H1 (cell line): ENCODE measurements at regions not wholly inside any gene's neighbourhood (a gene's known extent, or its start where the extent isn't known, plus 50 kb on each side); places are given as distances from the start of the nearest gene placed in this dataset.

ENCODE experiments used
- CTCF ChIA-PET: fragments of 300-600 bp; sonication (Branson Sonifier 250); formaldehyde crosslinking; loops from one replicate; lab custom pipeline; 2021; ENCODE audit not compliant: partially characterized antibody; lab: Charles Lee
- POLR2A ChIA-PET: fragments of 300-600 bp; sonication (Branson Sonifier 250); formaldehyde crosslinking; loops from one replicate; lab custom pipeline; 2021; ENCODE audit warnings: inconsistent platforms; ENCODE audit not compliant: partially characterized antibody; lab: Charles Lee
- DNase-seq, 2 experiments: peaks; one replicate each; pipeline versions ENCODE4 v3.0.0 to v3.0.0-alpha.2; 2010 to 2022; ENCODE audit warnings: low spot score in 2 of 2, low read depth in 1 of 2, mixed read lengths in 1 of 2
- FAIRE-seq: peaks from 2 replicates; lab custom pipeline; 2011; peaks lifted over from hg19 to GRCh38; lab: Jason Lieb, UNC
- H2AFZ ChIP-seq: 2 replicates; pipeline ENCODE4 v1.8.1; 2012; ENCODE audit warnings: low read length, inconsistent platforms
- H2AK5ac ChIP-seq: 2 replicates; pipeline ENCODE4 v1.6.1; 2013; ENCODE audit warnings: low read depth, low read length
- H2BK120ac ChIP-seq: replicated peaks from 2 replicates; pipeline ENCODE3; 2013; ENCODE audit warnings: low read depth, low read length, inconsistent platforms
- H2BK12ac ChIP-seq: 2 replicates; pipeline ENCODE4 v1.6.1; 2013; ENCODE audit warnings: low read depth, low read length
- H2BK15ac ChIP-seq: 2 replicates; pipeline ENCODE4 v1.6.1; 2013; ENCODE audit warnings: low read length
- H2BK20ac ChIP-seq: 2 replicates; pipeline ENCODE4 v1.6.1; 2013; ENCODE audit warnings: low read length
- H2BK5ac ChIP-seq: 2 replicates; pipeline ENCODE4 v1.6.1; 2013; ENCODE audit warnings: low read depth, low read length
- H3K14ac ChIP-seq: 2 replicates; pipeline ENCODE4 v1.6.1; 2013; ENCODE audit warnings: inconsistent platforms; ENCODE audit not compliant: insufficient read length
- H3K18ac ChIP-seq: 2 replicates; pipeline ENCODE4 v1.6.1; 2013; ENCODE audit warnings: low read length; ENCODE audit errors: extremely low read depth
- H3K23ac ChIP-seq: 2 replicates; pipeline ENCODE4 v1.6.1; 2013; ENCODE audit warnings: inconsistent platforms; ENCODE audit not compliant: insufficient read length
- H3K23me2 ChIP-seq: 2 replicates; pipeline ENCODE4 v1.6.1; 2013; ENCODE audit warnings: low read depth, low read length
- H3K27ac ChIP-seq: 2 replicates; pipeline ENCODE4 v1.6.1; 2011; ENCODE audit warnings: low read depth, low read length, inconsistent platforms
- H3K27me3 ChIP-seq, 4 experiments: replicated peaks in 1 of 4; 1 replicate in 1 of 4; 2 replicates in 3 of 4; pipeline versions ENCODE4 v1.6.1 to v1.8.1; 2011 to 2013; ENCODE audit warnings: low read length in 3 of 4, mild to moderate bottlenecking in 3 of 4, inconsistent platforms in 2 of 4, mixed read lengths in 2 of 4, moderate library complexity in 1 of 4; ENCODE audit not compliant: control insufficient read depth in 3 of 4, insufficient read depth in 3 of 4; ENCODE audit errors: extremely low read depth in 1 of 4
- H3K36me3 ChIP-seq, 4 experiments: 2 replicates each; pipeline versions ENCODE4 v1.6.1 to v1.8.1; 2011 to 2013; ENCODE audit warnings: mild to moderate bottlenecking in 4 of 4, low read length in 3 of 4, moderate library complexity in 2 of 4, control low read depth in 1 of 4, inconsistent platforms in 1 of 4; ENCODE audit not compliant: insufficient read depth in 4 of 4, control insufficient read depth in 2 of 4
- H3K4ac ChIP-seq: replicated peaks from 2 replicates; pipeline ENCODE3; 2013; ENCODE audit warnings: low read length, low read depth, mixed read lengths, inconsistent platforms; ENCODE audit not compliant: insufficient read length
- H3K4me1 ChIP-seq, 4 experiments: replicated peaks in 1 of 4; 1 replicate in 1 of 4; 2 replicates in 3 of 4; pipeline versions ENCODE4 v1.6.1 to v1.8.1; 2011 to 2013; ENCODE audit warnings: low read length in 3 of 4, inconsistent platforms in 2 of 4, mixed read lengths in 1 of 4; ENCODE audit not compliant: insufficient read depth in 4 of 4, control insufficient read depth in 3 of 4
- H3K4me2 ChIP-seq, 2 experiments: 2 replicates each; pipeline versions ENCODE4 v1.6.1 to v1.8.1; 2011 to 2013; ENCODE audit warnings: low read depth in 2 of 2, low read length in 2 of 2, control low read depth in 1 of 2, inconsistent platforms in 1 of 2, mild to moderate bottlenecking in 1 of 2; ENCODE audit not compliant: insufficient read depth in 1 of 2
- H3K4me3 ChIP-seq, 4 experiments: fragments of 200-600, 300-600 bp in 1 of 4; sonication (generic), shearing (Covaris generic), sonication (Bioruptor Twin) in 1 of 4; 2 replicates each; pipeline versions ENCODE4 v1.5.1 to v1.8.1; 2011 to 2016; ENCODE audit warnings: low read length in 4 of 4, low read depth in 3 of 4, control low read depth in 2 of 4, inconsistent platforms in 2 of 4, mild to moderate bottlenecking in 2 of 4, mixed read lengths in 1 of 4, moderate library complexity in 1 of 4; ENCODE audit not compliant: insufficient read depth in 2 of 4; ENCODE audit errors: extremely low read depth in 1 of 4
- H3K56ac ChIP-seq: replicated peaks from 2 replicates; pipeline ENCODE3; 2013; ENCODE audit warnings: low read depth, mild to moderate bottlenecking, mixed read lengths, low read length, inconsistent platforms; ENCODE audit not compliant: insufficient read length
- H3K79me1 ChIP-seq: 2 replicates; pipeline ENCODE4 v1.6.1; 2013; ENCODE audit warnings: low read depth, low read length, control low read depth
- H3K79me2 ChIP-seq, 2 experiments: 2 replicates each; pipeline versions ENCODE4 v1.6.1 to v1.8.1; 2012 to 2013; ENCODE audit warnings: low read length in 2 of 2, mild to moderate bottlenecking in 2 of 2, inconsistent platforms in 1 of 2; ENCODE audit not compliant: insufficient read depth in 2 of 2, control insufficient read depth in 1 of 2
- H3K9ac ChIP-seq, 4 experiments: replicated peaks in 1 of 4; 1 replicate in 1 of 4; 2 replicates in 3 of 4; pipeline versions ENCODE4 v1.6.1 to v1.8.1; 2011 to 2013; ENCODE audit warnings: low read depth in 3 of 4, low read length in 3 of 4, control low read depth in 2 of 4, mild to moderate bottlenecking in 2 of 4, moderate library complexity in 2 of 4, inconsistent platforms in 1 of 4; ENCODE audit errors: extremely low read depth in 1 of 4
- H3K9me3 ChIP-seq, 2 experiments: 2 replicates each; pipeline versions ENCODE4 v1.6.1 to v1.8.1; 2012 to 2013; ENCODE audit warnings: mild to moderate bottlenecking in 2 of 2, moderate library complexity in 2 of 2, control low read depth in 1 of 2, inconsistent platforms in 1 of 2, low read depth in 1 of 2, low read length in 1 of 2, mixed read lengths in 1 of 2; ENCODE audit not compliant: insufficient read depth in 2 of 2
- H4K20me1 ChIP-seq, 2 experiments: replicated peaks in 1 of 2; 2 replicates each; pipeline versions ENCODE3 to v1.8.1; 2011 to 2013; ENCODE audit warnings: inconsistent platforms in 2 of 2, low read length in 2 of 2, mild to moderate bottlenecking in 1 of 2; ENCODE audit not compliant: insufficient read depth in 2 of 2, control insufficient read depth in 1 of 2
- H4K5ac ChIP-seq: 2 replicates; pipeline ENCODE4 v1.6.1; 2013; ENCODE audit warnings: low read length, low read depth, mixed read lengths, inconsistent platforms; ENCODE audit not compliant: insufficient read length
- H4K8ac ChIP-seq: 2 replicates; pipeline ENCODE4 v1.8.0; 2013; ENCODE audit warnings: mild to moderate bottlenecking, moderate library complexity, low read length, inconsistent platforms; ENCODE audit not compliant: insufficient read depth; ENCODE audit errors: extremely low read depth
- H4K91ac ChIP-seq: replicated peaks from 2 replicates; pipeline ENCODE3; 2013; ENCODE audit warnings: low read length, mixed read lengths, inconsistent platforms; ENCODE audit not compliant: insufficient read length
- ATF3 ChIP-seq: IDR thresholded peaks from 2 replicates; pipeline ENCODE4 v1.6.1; 2011; ENCODE audit warnings: low read depth, mild to moderate bottlenecking, low read length; ENCODE audit not compliant: insufficient read depth
- BCL11A ChIP-seq, 2 experiments: IDR thresholded peaks; one replicate each; pipeline ENCODE4 v1.6.1; 2011; ENCODE audit warnings: low read depth in 2 of 2, low read length in 2 of 2, mild to moderate bottlenecking in 2 of 2
- CEBPB ChIP-seq: IDR thresholded peaks from 2 replicates; pipeline ENCODE4 v1.6.1; 2012; ENCODE audit warnings: low read depth, low read length
- CTBP2 ChIP-seq: IDR thresholded peaks from 2 replicates; pipeline ENCODE4 v1.7.0; 2011; ENCODE audit warnings: borderline replicate concordance, mild to moderate bottlenecking, moderate library complexity, mixed read lengths, low read length; ENCODE audit not compliant: insufficient read depth, insufficient read length
- EGR1 ChIP-seq: IDR thresholded peaks from 2 replicates; pipeline ENCODE4 v1.6.1; 2011; ENCODE audit warnings: low read depth, low read length, borderline replicate concordance
- GTF2F1 ChIP-seq: IDR thresholded peaks from 2 replicates; pipeline ENCODE4 v1.6.1; 2012; ENCODE audit warnings: low read depth, low read length, improper control_type of control experiment, borderline replicate concordance
- KDM1A ChIP-seq: fragments of 200-600, 300-600 bp; sonication (generic); IDR thresholded peaks from 2 replicates; pipeline ENCODE4 v1.7.1; 2016; ENCODE audit warnings: mild to moderate bottlenecking, low read length, borderline replicate concordance
- POLR2AphosphoS5 ChIP-seq: IDR thresholded peaks from 2 replicates; pipeline ENCODE4 v1.6.1; 2011; ENCODE audit warnings: low read depth, low read length
- POU5F1 ChIP-seq: IDR thresholded peaks from 2 replicates; pipeline ENCODE4 v1.6.1; 2011; ENCODE audit warnings: low read depth, mild to moderate bottlenecking, low read length, moderate library complexity
- RXRA ChIP-seq: IDR thresholded peaks from 2 replicates; pipeline ENCODE4 v1.6.1; 2011; ENCODE audit warnings: low read depth, mild to moderate bottlenecking, low read length, moderate library complexity; ENCODE audit not compliant: insufficient read depth
- SIX5 ChIP-seq: IDR thresholded peaks from 2 replicates; pipeline ENCODE4 v1.6.1; 2011; ENCODE audit warnings: mild to moderate bottlenecking, low read depth, low read length
- SP1 ChIP-seq: IDR thresholded peaks from 2 replicates; pipeline ENCODE4 v1.6.1; 2011; ENCODE audit warnings: low read depth, low read length
- USF2 ChIP-seq: IDR thresholded peaks from 2 replicates; pipeline ENCODE4 v1.6.1; 2011; ENCODE audit warnings: low read length, improper control_type of control experiment
- WGBS, 2 experiments: shearing (Covaris generic) in 1 of 2; methylation state at CpG; one replicate each; pipeline versions ENCODE4 v1.1.6 to v1.1.7; 2013 to 2015; ENCODE audit warnings: low lambda C conversion rate in 2 of 2, mixed read lengths in 2 of 2, inconsistent platforms in 1 of 2, low coverage in 1 of 2, missing lambda C conversion rate in 1 of 2; ENCODE audit not compliant: insufficient replicate concordance in 2 of 2, insufficient coverage in 1 of 2, insufficient read length in 1 of 2; ENCODE audit errors: extremely low coverage in 1 of 2, missing lambda C conversion rate in 1 of 2; 5-methylcytosine and 5-hydroxymethylcytosine counted together

- H3K4me2 ChIP-seq: no peak overlapping the region
- CTCF ChIA-PET: no interaction called here
- no peak overlapping the region for H3K9ac ChIP-seq
- no peak overlapping the region for H2BK12ac ChIP-seq
- H3K23ac ChIP-seq: no peak overlapping the region
- H4K20me1 ChIP-seq: no peaks in the 10 kb centered on the region
- H3K27ac ChIP-seq: no peak overlapping the region
- H2BK120ac ChIP-seq: no peak overlapping the region
- H3K9me3 ChIP-seq: no peaks in the 10 kb centered on the region
- H3K4me1 ChIP-seq: peaks cover 0 to 8% (median 4%) of the 10 kb centered on the region in 4 experiments; a peak in 5 of 7 replicates
- POLR2A ChIA-PET: no interaction called here
- no peaks in the 10 kb centered on the region for H3K79me2 ChIP-seq
- no peak overlapping the region for H2BK15ac ChIP-seq
- no peak overlapping the region for H3K4ac ChIP-seq
- H3K18ac ChIP-seq: no peak overlapping the region
- no peaks in the 10 kb centered on the region for H3K36me3 ChIP-seq
- no peak overlapping the region for H2BK20ac ChIP-seq
- FAIRE-seq: no peak
- no peaks in the 10 kb centered on the region for H3K79me1 ChIP-seq
- no peaks in the 10 kb centered on the region for H3K23me2 ChIP-seq
- no peak overlapping the region for H3K4me3 ChIP-seq
- H4K91ac ChIP-seq: no peak overlapping the region
- no peaks in the 10 kb centered on the region for H3K27me3 ChIP-seq
- WGBS, 2 experiments: 84% methylated on average over 4 of the region's 4 CpGs; no CpG with 5 or more reads in 1 of the 2 experiments
- no peak overlapping the region for H4K8ac ChIP-seq
- H2BK5ac ChIP-seq: no peak overlapping the region
- H2AK5ac ChIP-seq: no peak overlapping the region
- no peak for TF ChIP-seq BCL11A (IDR thresholded peaks at IDR 0.05; ENCODE audit: low read depth in 2 of 2, low read length in 2 of 2)
- no peak for TF ChIP-seq POLR2AphosphoS5
- no peak for TF ChIP-seq CEBPB
- no peak for TF ChIP-seq RXRA
- TF ChIP-seq EGR1: no peak
- TF ChIP-seq CTBP2: no peak
- TF ChIP-seq USF2: no peak
- no peak for TF ChIP-seq SIX5
- no peak for TF ChIP-seq GTF2F1
- no peak for TF ChIP-seq KDM1A
- TF ChIP-seq ATF3: no peak
- TF ChIP-seq POU5F1: no peak
- no peak for TF ChIP-seq SP1
- TF ChIP-seq, all 59 proteins: peak for 0
- DNase-seq: no peak
- Histone ChIP-seq H4K5ac (no peak overlapping the region), H2AFZ (peak overlapping the region; percentile 21; the same call in 1 of the 2 replicates), H3K14ac (no peak overlapping the region), H3K56ac (no peak overlapping the region)
Observed at GRCh38 chr13:24085662-24086061, 74.9 kb upstream of the SPATA13 start.
